ENCODE measurements at regions not wholly inside any gene's neighbourhood (a gene's known extent, or its start where the extent isn't known, plus 50 kb on each side); places are given as distances from the start of the nearest gene placed in this dataset.

DNA sequence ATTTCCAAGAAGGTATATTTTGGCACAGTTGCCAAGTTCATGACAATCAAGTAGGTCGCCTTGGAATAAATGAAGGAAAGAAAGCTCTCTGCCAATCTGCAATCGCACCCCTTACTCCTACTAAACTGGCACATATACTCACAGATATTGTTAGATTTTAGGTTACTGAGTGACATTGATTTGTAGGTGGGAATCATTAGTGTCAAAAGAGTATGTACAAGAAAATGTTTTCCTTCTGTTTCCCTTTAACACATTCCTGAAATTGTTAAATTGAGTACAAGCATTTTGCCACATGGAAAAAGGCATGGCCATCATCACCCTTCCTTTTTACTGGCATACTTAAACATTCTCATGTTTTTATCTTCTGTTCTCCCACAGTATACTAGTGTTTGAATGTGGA is 2868.3 kb upstream of the PCDH20 start:
- no peak overlapping the region for H3K4me3 Mint-ChIP-seq
- Histone ChIP-seq H3K79me1 (ENCODE audit: insufficient read depth, low read depth, low read length, poor library complexity, severe bottlenecking) (no peaks in the 10 kb centered on the region), H3K23me2 (ENCODE audit: insufficient read length, low read depth, low read length, poor library complexity, severe bottlenecking) (no peaks in the 10 kb centered on the region), H4K20me1 (ENCODE audit: control insufficient read depth, insufficient read depth, insufficient read length) (no peaks in the 10 kb centered on the region), H3K4me1 (ENCODE audit: insufficient read depth, low read length) (no peaks in the 10 kb centered on the region), H3K23ac (ENCODE audit: insufficient read length, low read depth, low read length) (no peak overlapping the region), H3K27me3 (ENCODE audit: insufficient read depth, low read length) (no peaks in the 10 kb centered on the region), H3K4me2 (ENCODE audit: insufficient read depth, insufficient read length, low read length) (no peak overlapping the region), H3K9ac (ENCODE audit: extremely low read depth, insufficient read length, low read length) (no peak overlapping the region), H4K5ac (ENCODE audit: insufficient read length, low read depth, low read length) (no peak overlapping the region), H2BK120ac (ENCODE audit: low read depth, low read length, poor library complexity, severe bottlenecking) (no peak overlapping the region), H3K14ac (ENCODE audit: insufficient read depth, low read length) (no peak overlapping the region), H3K18ac (ENCODE audit: insufficient read length, low read depth, low read length) (no peak overlapping the region), H2AK5ac (ENCODE audit: insufficient read length, low read length) (no peak overlapping the region), H3K56ac (ENCODE audit: insufficient read length, low read depth, low read length) (no peak overlapping the region), H4K91ac (ENCODE audit: insufficient read length, low read depth, low read length) (no peak overlapping the region), H3K9me3 (ENCODE audit: control insufficient read depth, low read depth, low read length) (no peaks in the 10 kb centered on the region), H2AFZ (ENCODE audit: low read length) (no peak overlapping the region), H4K8ac (replicated peaks; ENCODE audit: insufficient read length, low read depth, low read length) (no peak overlapping the region), H2BK12ac (ENCODE audit: insufficient read length, low read depth, low read length) (no peak overlapping the region), H3K79me2 (ENCODE audit: insufficient read depth, low read length) (no peaks in the 10 kb centered on the region), H2BK5ac (ENCODE audit: insufficient read length, low read length) (no peak overlapping the region), H2BK20ac (ENCODE audit: low read depth, low read length, poor library complexity, severe bottlenecking) (no peak overlapping the region), H2BK15ac (ENCODE audit: low read depth, low read length) (no peak overlapping the region), H3T11ph (ENCODE audit: low read length) (no peak overlapping the region), H3K4ac (ENCODE audit: low read depth, low read length) (no peak overlapping the region), H3K27ac (ENCODE audit: insufficient read length, low read depth, low read length) (no peak overlapping the region)
- WGBS (ENCODE audit: extremely low coverage, insufficient read length, low lambda C conversion rate): no CpG with 5 or more reads among the region's 2 CpGs
- no peak overlapping the region for H3K27ac Mint-ChIP-seq
- no peak for DNase-seq
- no peaks in the 10 kb centered on the region for H3K4me1 Mint-ChIP-seq
- H3K36me3 Mint-ChIP-seq (ENCODE audit: insufficient read depth in 1 of 3, low read depth in 3 of 3): no peaks in the 10 kb centered on the region
- H3K9me3 Mint-ChIP-seq: no peaks in the 10 kb centered on the region
- no peaks in the 10 kb centered on the region for H3K27me3 Mint-ChIP-seq (ENCODE audit: low read depth)
- TF ChIP-seq, protein P1, sequence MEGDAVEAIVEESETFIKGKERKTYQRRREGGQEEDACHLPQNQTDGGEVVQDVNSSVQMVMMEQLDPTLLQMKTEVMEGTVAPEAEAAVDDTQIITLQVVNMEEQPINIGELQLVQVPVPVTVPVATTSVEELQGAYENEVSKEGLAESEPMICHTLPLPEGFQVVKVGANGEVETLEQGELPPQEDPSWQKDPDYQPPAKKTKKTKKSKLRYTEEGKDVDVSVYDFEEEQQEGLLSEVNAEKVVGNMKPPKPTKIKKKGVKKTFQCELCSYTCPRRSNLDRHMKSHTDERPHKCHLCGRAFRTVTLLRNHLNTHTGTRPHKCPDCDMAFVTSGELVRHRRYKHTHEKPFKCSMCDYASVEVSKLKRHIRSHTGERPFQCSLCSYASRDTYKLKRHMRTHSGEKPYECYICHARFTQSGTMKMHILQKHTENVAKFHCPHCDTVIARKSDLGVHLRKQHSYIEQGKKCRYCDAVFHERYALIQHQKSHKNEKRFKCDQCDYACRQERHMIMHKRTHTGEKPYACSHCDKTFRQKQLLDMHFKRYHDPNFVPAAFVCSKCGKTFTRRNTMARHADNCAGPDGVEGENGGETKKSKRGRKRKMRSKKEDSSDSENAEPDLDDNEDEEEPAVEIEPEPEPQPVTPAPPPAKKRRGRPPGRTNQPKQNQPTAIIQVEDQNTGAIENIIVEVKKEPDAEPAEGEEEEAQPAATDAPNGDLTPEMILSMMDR (conservative IDR thresholded peaks at IDR 0.05): no peak
